ENCODE measurements at regions not wholly inside any gene's neighbourhood (a gene's known extent, or its start where the extent isn't known, plus 50 kb on each side); places are given as distances from the start of the nearest gene placed in this dataset.
"Not testable (repeated sequence)": the region's sequence is repeated elsewhere in the genome, so short reads cannot be mapped to it uniquely, and the experiment has no call there.

DNA sequence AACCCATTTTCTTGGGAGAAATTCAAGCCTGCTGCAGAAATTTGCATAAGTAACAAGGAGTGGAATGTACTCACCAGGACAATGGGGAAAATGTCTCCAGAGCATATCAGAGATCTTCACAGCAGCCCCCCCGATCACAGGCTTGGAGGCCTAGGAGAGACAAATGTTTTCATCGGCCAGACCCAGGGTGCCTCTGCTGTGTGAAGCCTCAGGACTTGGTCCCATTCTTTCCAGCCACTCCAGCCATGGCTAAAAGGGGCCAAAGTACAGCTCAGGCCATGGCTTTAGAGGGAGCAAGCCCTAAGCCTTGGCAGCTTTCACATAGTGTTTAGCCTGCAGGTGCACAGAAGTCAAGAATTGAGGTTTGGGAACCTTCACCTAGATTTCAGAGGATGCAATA lies 1463.0 kb downstream of the HACE1 start:
- Histone ChIP-seq H3K4me3 (ENCODE audit: insufficient read depth, low read depth, low read length, poor library complexity, severe bottlenecking) (no peak overlapping the region), H3K36me3 (ENCODE audit: control insufficient read depth, insufficient read depth, low read length) (no peaks in the 10 kb centered on the region), H3K4me1 (ENCODE audit: control insufficient read depth, insufficient read depth, low read length, poor library complexity, severe bottlenecking) (no peaks in the 10 kb centered on the region), H3K27me3 (replicated peaks; ENCODE audit: control insufficient read depth, insufficient read depth, low read length, poor library complexity, severe bottlenecking) (no peaks in the 10 kb centered on the region), H3K27ac (ENCODE audit: insufficient read depth, low read length, poor library complexity, severe bottlenecking) (no peak overlapping the region), H3K9me3 (ENCODE audit: control insufficient read depth, low read length) (no peaks in the 10 kb centered on the region)
- no peak for DNase-seq

DNA sequence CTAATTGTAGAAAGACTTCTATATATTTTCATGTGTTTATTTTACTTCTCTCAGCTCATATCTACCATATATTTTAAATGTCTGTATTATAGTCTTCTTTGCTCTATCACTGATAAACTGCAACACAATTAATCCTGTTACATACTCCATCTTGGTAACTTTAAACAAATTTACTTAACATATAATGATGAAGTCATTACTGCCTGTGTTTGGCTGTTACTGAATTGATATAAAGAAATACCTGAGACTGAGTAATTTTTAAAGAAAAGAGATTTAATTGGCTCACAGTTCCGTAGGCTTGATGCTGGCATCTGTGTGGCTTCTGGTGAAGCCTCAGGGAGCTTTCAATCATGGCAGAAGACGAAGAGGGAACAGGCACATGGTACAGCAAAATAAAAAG lies 1480.4 kb downstream of the HACE1 start:
- no peaks in the 10 kb centered on the region for H3K9me3 ChIP-seq (ENCODE audit: control insufficient read depth, low read length)
- no peak overlapping the region for H3K4me3 ChIP-seq (ENCODE audit: insufficient read depth, low read depth, low read length, poor library complexity, severe bottlenecking)
- H3K4me1 ChIP-seq (ENCODE audit: control insufficient read depth, insufficient read depth, low read length, poor library complexity, severe bottlenecking): no peaks in the 10 kb centered on the region
- no peaks in the 10 kb centered on the region for H3K27me3 ChIP-seq (replicated peaks; ENCODE audit: control insufficient read depth, insufficient read depth, low read length, poor library complexity, severe bottlenecking)
- DNase-seq: no peak
- H3K27ac ChIP-seq (ENCODE audit: insufficient read depth, low read length, poor library complexity, severe bottlenecking): no peak overlapping the region
- H3K36me3 ChIP-seq (ENCODE audit: control insufficient read depth, insufficient read depth, low read length): no peaks in the 10 kb centered on the region

DNA sequence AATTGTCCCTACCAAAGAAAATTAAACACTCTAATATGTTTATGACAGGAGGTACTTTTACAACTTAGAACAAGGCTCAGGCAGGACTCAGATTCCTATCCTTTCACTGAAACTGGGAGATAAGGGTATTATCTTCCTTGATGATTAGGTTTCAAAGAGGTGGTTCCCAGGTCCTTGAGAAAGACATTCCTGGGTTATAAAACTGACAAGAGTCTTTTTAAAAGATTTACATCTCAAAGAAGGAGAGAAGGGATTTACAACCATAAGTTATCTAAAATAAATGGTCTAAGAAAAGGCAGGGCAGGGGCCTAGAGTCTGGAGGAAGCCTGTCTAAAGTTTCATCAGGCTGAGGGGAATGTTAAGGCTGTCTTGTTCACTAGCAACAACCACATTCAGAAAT lies 1492.5 kb downstream of the HACE1 start:
- H3K9me3 ChIP-seq (ENCODE audit: control insufficient read depth, low read length): no peaks in the 10 kb centered on the region
- no peak for DNase-seq
- H3K4me3 ChIP-seq (ENCODE audit: insufficient read depth, low read depth, low read length, poor library complexity, severe bottlenecking): no peak overlapping the region
- H3K27me3 ChIP-seq (replicated peaks; ENCODE audit: control insufficient read depth, insufficient read depth, low read length, poor library complexity, severe bottlenecking): no peaks in the 10 kb centered on the region
- H3K27ac ChIP-seq (ENCODE audit: insufficient read depth, low read length, poor library complexity, severe bottlenecking): no peak overlapping the region
- H3K36me3 ChIP-seq (ENCODE audit: control insufficient read depth, insufficient read depth, low read length): no peaks in the 10 kb centered on the region
- no peaks in the 10 kb centered on the region for H3K4me1 ChIP-seq (ENCODE audit: control insufficient read depth, insufficient read depth, low read length, poor library complexity, severe bottlenecking)

DNA sequence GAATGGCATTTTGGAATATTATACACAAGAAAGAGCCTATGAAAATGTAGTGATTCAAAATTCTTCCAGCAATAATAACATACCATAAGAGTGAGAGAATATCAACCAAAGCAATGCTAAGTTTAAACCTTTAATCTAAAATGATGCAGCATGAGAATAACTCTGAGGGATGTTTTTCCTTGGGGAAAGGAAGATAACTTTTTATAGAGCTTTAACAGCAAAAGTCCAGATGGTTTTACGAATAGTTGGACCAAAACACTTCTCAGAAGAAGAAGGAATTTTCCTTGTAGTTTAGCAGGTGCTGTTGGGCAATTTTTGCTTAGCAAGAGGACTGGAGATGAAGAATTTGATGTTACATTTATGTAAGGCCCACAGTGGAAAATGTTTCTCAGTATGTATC lies 1503.2 kb downstream of the HACE1 start:
- no peak for DNase-seq
- Histone ChIP-seq H3K9me3 (ENCODE audit: control insufficient read depth, low read length) (no peaks in the 10 kb centered on the region), H3K27me3 (replicated peaks; ENCODE audit: control insufficient read depth, insufficient read depth, low read length, poor library complexity, severe bottlenecking) (no peaks in the 10 kb centered on the region), H3K4me3 (ENCODE audit: insufficient read depth, low read depth, low read length, poor library complexity, severe bottlenecking) (no peak overlapping the region), H3K27ac (ENCODE audit: insufficient read depth, low read length, poor library complexity, severe bottlenecking) (no peak overlapping the region), H3K4me1 (ENCODE audit: control insufficient read depth, insufficient read depth, low read length, poor library complexity, severe bottlenecking) (no peaks in the 10 kb centered on the region), H3K36me3 (ENCODE audit: control insufficient read depth, insufficient read depth, low read length) (no peaks in the 10 kb centered on the region)

DNA sequence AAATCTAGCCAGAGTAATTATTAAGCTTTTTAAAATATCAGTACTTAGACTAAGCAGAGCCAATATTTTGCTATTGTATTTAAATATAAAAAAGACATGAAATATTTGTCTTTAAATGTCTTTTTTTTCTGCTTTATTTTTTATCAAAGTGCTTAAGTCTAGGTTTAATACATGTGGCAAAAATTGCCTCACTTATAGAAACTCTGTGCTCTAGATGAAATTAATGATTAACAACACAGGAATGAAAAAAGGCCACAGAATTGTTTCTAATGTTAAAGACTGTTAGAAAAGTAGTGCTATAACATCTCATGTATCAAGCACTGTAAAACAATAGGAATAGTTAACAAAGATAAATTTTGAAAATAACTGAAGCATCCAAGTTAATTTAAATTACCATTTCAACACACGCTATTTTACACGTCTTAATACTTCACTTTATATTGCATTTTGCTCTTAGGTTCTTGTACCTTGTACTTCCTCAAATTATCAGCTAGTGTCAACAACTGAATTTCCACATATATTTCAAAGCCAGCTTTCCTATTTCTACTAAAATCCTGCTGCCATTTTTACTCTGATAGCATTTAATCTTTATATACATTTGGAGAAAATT lies 1515.1 kb downstream of the HACE1 start:
- Histone ChIP-seq H3K27ac (ENCODE audit: insufficient read depth, low read length, poor library complexity, severe bottlenecking) (no peak overlapping the region), H3K36me3 (ENCODE audit: control insufficient read depth, insufficient read depth, low read length) (no peaks in the 10 kb centered on the region), H3K27me3 (replicated peaks; ENCODE audit: control insufficient read depth, insufficient read depth, low read length, poor library complexity, severe bottlenecking) (no peaks in the 10 kb centered on the region), H3K4me3 (ENCODE audit: insufficient read depth, low read depth, low read length, poor library complexity, severe bottlenecking) (no peak overlapping the region), H3K9me3 (ENCODE audit: control insufficient read depth, low read length) (no peaks in the 10 kb centered on the region), H3K4me1 (ENCODE audit: control insufficient read depth, insufficient read depth, low read length, poor library complexity, severe bottlenecking) (no peaks in the 10 kb centered on the region)
- DNase-seq: no peak

DNA sequence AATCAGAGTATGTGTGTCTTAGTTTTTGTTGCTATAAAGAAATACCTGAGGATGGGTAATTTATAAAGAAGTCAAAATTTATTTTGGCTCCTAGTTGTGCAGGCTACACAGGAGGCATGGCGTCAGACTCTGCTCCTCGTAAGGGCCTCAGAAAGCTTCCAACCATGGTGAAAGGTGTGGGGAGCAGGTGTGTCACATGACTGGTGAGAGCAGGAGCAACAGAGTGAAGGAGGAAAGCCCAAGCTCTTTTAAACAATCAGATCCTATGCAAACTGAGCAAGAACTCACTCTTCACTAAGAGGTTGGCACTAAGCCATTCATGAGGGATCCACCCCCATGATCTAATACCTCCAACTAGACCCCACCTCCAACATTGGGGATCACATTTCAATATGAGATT lies 1524.3 kb downstream of the HACE1 start:
- Histone ChIP-seq H3K27ac (ENCODE audit: insufficient read depth, low read length, poor library complexity, severe bottlenecking) (no peak overlapping the region), H3K27me3 (replicated peaks; ENCODE audit: control insufficient read depth, insufficient read depth, low read length, poor library complexity, severe bottlenecking) (no peaks in the 10 kb centered on the region), H3K4me3 (ENCODE audit: insufficient read depth, low read depth, low read length, poor library complexity, severe bottlenecking) (no peak overlapping the region), H3K36me3 (ENCODE audit: control insufficient read depth, insufficient read depth, low read length) (no peaks in the 10 kb centered on the region), H3K4me1 (ENCODE audit: control insufficient read depth, insufficient read depth, low read length, poor library complexity, severe bottlenecking) (no peaks in the 10 kb centered on the region), H3K9me3 (ENCODE audit: control insufficient read depth, low read length) (no peaks in the 10 kb centered on the region)
- DNase-seq: no peak

DNA sequence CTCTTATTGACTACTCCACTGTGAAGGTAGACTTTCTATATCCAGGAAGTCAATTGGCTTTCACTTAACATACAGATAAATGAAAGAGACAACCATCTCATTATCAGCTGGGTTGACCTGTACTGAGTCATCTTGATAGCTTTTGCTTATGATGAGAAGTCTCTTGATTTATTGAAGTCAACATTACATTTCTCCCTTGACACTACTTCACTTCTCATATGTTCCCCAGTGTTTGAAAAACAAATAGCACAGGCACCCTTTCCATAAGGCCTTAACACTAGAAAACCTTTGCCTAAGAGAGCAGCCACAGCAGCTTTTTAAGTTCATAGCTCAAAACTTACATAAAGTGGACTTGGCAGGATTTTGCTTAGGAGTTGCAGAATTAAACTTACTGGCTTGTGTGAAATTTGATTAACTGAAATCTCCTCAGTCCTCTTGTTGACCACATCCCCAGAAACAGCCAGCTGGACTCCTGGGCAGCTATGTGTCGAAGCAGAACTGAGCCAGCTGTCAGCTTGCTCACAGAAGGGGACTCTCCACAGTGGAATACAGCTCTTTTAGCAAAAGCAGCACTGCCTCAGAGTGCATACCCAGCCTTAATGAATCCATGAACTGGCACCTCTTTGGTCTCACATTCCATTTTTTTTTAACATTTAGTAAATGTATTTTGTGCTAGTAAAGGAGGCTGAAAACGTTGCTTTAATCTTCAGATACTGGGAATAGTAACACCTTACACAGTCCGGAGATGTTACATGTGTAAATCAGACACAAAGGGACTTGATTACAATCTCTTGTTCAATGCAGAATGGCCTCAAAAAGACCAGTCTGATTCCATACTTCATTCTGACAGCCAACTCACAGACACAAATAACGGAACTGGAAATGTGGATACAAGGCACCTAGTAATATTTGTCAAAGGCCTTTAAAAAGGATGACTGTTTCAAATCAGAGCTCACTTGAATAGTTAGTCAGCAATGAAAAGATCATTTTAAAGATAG lies 1532.7 kb downstream of the HACE1 start:
- Histone ChIP-seq H3K27ac (ENCODE audit: insufficient read depth, low read length, poor library complexity, severe bottlenecking) (no peak overlapping the region), H3K36me3 (ENCODE audit: control insufficient read depth, insufficient read depth, low read length) (no peaks in the 10 kb centered on the region), H3K4me1 (ENCODE audit: control insufficient read depth, insufficient read depth, low read length, poor library complexity, severe bottlenecking) (no peaks in the 10 kb centered on the region), H3K27me3 (replicated peaks; ENCODE audit: control insufficient read depth, insufficient read depth, low read length, poor library complexity, severe bottlenecking) (no peaks in the 10 kb centered on the region), H3K4me3 (ENCODE audit: insufficient read depth, low read depth, low read length, poor library complexity, severe bottlenecking) (no peak overlapping the region), H3K9me3 (ENCODE audit: control insufficient read depth, low read length) (no peaks in the 10 kb centered on the region)
- no peak for DNase-seq

DNA sequence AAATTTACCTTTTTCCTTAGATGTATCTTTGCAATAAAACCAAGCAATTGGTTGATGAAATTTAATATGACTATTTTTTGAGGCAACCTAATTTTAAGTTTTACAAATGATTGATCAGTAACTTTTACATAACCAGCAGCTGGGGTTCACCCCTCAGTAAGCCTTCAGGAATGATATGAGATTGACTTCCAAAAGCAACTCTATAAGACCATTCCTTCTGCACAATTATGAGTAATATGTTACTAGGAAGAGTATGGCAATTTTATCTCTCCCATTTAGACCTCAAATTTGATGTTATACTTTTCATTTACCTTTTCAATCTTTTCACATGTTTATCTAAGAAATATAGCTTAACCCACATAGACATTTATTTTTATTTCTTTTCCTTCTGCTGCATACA lies 1546.3 kb downstream of the HACE1 start:
- Histone ChIP-seq H3K27ac (ENCODE audit: insufficient read depth, low read length, poor library complexity, severe bottlenecking) (no peak overlapping the region), H3K27me3 (replicated peaks; ENCODE audit: control insufficient read depth, insufficient read depth, low read length, poor library complexity, severe bottlenecking) (no peaks in the 10 kb centered on the region), H3K4me1 (ENCODE audit: control insufficient read depth, insufficient read depth, low read length, poor library complexity, severe bottlenecking) (no peaks in the 10 kb centered on the region), H3K9me3 (ENCODE audit: control insufficient read depth, low read length) (no peaks in the 10 kb centered on the region), H3K4me3 (ENCODE audit: insufficient read depth, low read depth, low read length, poor library complexity, severe bottlenecking) (no peak overlapping the region), H3K36me3 (ENCODE audit: control insufficient read depth, insufficient read depth, low read length) (no peaks in the 10 kb centered on the region)
- no peak for DNase-seq

DNA sequence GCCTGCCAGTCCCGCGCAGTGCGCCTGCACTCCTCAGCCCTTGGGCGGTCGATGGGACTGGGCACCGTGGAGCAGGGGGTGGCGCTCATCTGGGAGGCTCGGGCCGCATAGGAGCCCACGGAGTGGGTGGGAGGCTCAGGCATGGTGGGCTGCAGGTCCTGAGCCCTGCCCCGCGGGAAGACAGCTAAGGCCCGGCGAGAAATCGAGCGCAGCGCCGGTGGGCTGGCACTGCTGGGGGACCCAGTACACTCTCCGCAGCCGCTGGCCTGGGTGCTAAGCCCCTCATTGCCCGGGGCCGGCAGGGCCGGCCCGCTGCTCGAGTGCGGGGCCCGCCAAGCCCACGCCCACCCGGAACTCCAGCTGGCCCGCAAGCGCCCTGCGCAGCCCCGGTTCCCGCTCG lies 1565.3 kb downstream of the HACE1 start:
- not testable (repeated sequence) for DNase-seq; H3K9me3 ChIP-seq (ENCODE audit: control insufficient read depth, low read length); H3K27ac ChIP-seq (ENCODE audit: insufficient read depth, low read length, poor library complexity, severe bottlenecking); H3K27me3 ChIP-seq (replicated peaks; ENCODE audit: control insufficient read depth, insufficient read depth, low read length, poor library complexity, severe bottlenecking); H3K4me1 ChIP-seq (ENCODE audit: control insufficient read depth, insufficient read depth, low read length, poor library complexity, severe bottlenecking); H3K4me3 ChIP-seq (ENCODE audit: insufficient read depth, low read depth, low read length, poor library complexity, severe bottlenecking); H3K36me3 ChIP-seq (ENCODE audit: control insufficient read depth, insufficient read depth, low read length)

DNA sequence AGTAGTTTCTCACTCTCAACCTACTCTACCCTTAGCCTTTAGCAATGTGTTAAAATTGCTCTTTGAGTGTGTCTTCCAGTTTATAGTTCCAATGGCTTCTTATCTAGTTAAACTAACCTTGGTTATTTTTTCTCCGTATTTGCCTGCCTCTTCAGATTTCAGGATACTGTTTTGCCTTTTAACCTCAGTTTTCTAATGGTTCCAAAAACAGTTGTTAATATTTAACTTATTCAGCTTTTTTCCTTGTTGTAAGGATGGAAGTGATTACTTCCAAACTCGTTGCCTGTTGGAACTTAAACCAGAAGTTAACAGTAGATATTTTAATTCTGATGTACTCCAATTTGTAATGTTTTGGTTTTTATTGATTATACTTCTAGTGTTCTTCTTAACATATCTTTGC lies 1574.9 kb downstream of the HACE1 start:
- DNase-seq: no peak
- no peaks in the 10 kb centered on the region for H3K9me3 ChIP-seq (ENCODE audit: control insufficient read depth, low read length)

More for the DNA sequence above, 1574.9 kb downstream of the HACE1 start:
- Histone ChIP-seq H3K27ac (ENCODE audit: insufficient read depth, low read length, poor library complexity, severe bottlenecking) (no peak overlapping the region), H3K27me3 (replicated peaks; ENCODE audit: control insufficient read depth, insufficient read depth, low read length, poor library complexity, severe bottlenecking) (no peaks in the 10 kb centered on the region), H3K4me3 (ENCODE audit: insufficient read depth, low read depth, low read length, poor library complexity, severe bottlenecking) (no peak overlapping the region), H3K4me1 (ENCODE audit: control insufficient read depth, insufficient read depth, low read length, poor library complexity, severe bottlenecking) (no peaks in the 10 kb centered on the region), H3K36me3 (ENCODE audit: control insufficient read depth, insufficient read depth, low read length) (no peaks in the 10 kb centered on the region)

All from effector memory CD4-positive, alpha-beta T cell (primary cell).